ENCODE measurements at regions not wholly inside any gene's neighbourhood (a gene's known extent, or its start where the extent isn't known, plus 50 kb on each side); places are given as distances from the start of the nearest gene placed in this dataset.
"Not testable (repeated sequence)": the region's sequence is repeated elsewhere in the genome, so short reads cannot be mapped to it uniquely, and the experiment has no call there.

DNA sequence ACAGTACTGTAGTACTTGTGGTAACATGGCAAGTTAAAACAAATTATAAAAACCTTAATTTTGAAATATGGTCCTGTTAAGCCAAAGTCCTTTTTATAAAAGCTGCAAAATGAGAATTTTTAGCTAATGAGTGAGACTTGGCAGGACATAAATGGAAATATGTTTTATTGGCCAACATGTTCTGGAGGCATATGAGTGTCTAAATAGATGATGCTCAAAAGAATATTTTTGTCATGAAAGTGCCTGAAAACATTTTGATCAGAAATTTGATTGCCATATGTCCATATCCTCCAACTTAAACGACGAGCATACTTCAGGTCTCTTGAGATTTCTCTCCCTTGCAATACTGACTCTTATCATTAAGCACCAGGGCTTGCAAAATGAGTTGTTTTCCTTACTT, 972.6 kb downstream of the TMTC2 start:
- DNase-seq, result no peak

DNA sequence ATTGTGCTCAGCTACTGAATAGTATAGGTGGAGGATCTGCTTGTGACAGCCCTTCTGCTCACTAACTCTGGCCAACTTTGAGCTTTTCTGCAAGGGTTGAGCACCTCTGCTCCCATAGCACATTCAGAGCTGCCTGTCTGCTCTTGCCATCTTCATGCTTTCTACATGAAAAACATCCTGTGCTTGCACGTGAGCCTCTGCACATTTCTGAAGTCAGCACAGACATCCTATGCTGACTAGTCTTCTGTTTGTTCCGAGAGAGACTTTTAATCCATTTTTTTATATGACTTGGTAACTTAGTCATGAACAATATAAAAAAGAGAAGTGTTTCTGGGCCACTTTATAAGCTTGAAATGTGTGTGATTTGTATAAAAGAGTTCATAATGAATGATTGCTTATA, 969.3 kb downstream of the TMTC2 start:
- DNase-seq, result no peak

DNA sequence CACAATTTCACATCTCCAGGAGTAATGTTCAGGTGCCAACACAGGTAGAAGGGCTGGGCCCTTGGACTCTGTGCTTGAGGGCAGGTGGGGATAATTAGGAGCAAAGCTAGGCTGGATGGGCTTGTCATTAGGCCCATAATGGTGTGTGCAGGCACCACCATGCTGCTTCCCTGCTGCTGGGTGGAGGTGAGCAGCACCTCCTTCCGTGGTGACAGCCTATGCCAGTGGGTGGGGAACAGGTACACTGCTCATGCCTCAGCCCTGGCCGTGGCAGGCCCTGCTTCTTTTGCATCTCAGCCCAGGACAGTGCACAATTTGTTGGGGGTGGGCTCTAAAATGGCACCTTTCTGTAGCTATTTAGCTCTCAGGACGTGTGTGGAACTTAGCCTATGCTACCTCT, 955.5 kb downstream of the TMTC2 start:
- DNase-seq, result no peak

DNA sequence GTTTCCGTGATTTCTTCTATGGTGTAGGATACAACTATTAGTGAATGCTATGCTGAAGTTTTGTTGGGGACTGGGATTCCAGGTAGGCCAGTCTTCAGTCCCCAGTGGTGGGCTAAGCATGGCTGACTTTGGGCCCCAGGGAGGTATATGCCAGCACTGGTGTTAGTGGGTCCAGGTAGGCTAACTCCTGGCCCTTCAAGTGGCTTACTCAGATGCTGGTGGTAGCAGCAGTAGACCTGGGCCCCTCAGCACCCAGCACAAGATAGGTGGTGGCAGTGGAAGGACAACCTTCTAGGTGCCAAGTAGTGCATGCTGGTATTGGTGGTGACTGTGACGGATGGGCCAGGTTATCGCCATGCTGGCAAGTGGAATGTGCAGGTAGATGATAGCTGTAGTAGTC, 955.1 kb downstream of the TMTC2 start:
- DNase-seq, result no peak

DNA sequence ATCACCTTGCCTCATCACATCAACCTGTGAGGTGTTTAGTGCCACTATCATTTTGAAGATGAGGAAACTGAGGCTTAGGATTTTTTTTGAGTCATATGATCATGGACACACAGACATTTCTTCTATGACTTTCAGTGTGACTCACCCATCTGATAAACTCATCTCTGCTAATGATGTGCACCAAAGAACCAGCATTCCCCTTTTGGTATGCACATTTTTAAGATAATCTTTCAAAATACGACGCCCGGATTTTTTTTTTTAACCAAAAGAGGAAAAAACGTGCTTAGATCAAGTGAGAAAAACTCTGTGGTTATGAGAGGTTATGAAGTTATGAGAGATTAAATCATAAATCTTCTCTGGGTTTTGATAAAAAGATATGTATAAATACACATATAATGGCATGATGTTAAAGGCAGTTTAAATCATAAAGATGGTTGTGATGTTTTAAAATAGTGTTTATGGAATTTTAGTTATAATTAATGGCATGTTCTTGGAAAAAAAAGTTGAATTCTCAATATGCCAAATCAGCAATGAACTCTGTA, 948.1 kb downstream of the TMTC2 start:
- no peak for DNase-seq

DNA sequence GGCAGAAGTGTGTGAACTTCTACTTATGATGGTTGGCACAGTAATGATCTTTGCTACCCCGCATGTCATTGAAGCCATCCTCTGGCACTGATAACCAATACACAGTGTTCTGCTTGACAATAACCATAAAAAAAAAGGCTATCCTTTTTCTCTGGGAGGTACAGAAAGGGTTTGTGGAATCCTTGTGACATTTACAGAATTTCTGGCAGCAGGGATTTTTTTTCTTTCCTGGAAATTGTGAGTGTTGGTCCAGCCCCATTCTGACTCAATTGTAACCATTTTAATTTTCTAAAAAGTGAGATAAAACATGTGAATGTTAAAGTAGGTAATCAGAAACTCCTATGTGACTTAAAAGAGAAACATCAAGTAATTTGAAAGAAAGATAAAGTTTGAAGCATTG, 943.8 kb downstream of the TMTC2 start:
- no peak for DNase-seq

DNA sequence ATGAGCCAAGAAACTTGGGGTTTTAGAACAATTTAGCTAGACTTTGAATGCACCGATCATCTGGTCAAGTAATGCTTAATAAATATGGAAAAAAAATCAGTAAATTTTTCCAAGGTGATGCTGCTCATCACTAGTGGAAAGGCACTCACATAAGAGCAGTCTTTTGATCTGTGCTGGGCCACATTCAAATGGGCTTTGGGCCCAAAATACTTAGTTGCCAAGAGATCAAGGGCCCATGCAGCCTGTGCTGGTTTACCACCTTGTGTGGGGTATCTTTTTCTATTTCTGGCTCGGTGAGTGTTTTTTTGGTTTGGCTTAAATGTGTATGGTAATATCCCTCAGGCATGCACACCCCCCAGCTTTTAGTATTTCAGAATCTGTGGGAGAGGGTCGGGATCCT, 943.2 kb downstream of the TMTC2 start:
- DNase-seq, result no peak

DNA sequence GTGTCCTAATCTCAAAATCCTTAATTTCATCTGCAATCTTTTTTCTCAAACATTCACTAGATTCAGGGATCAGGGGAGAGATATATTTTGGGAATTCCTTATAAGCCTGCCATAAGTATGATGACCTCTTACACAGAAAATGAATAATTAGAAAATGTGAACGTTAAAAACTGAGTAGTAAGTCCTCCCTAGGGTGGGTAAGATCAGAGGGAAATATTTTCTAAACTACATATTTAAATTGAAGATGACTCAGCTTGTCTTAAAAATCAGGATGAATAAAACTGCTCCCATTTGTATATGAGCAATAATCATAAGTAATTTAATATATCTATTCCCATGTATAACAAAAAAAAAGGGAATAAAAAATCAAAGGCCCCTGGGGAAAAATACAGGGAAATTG, 935.5 kb downstream of the TMTC2 start:
- DNase-seq, result no peak

DNA sequence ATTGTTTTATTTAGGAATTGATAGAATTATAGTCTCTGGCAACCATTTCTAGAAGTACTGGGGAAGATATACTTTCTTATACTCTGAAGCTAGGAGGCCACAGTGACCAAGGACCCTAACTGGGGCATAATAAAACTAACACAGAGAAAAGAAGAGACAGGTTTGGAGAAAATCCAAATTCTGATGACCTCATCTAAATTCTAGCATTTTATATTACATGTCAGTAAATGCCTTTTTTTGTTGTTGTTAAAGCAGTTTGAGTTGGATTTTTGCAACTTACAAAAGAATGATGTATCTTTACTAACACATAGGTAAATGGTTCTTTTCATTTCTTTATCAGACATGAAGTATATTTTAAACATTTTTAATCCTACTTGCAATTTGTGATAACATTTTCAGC, 933.3 kb downstream of the TMTC2 start:
- DNase-seq, result no peak

DNA sequence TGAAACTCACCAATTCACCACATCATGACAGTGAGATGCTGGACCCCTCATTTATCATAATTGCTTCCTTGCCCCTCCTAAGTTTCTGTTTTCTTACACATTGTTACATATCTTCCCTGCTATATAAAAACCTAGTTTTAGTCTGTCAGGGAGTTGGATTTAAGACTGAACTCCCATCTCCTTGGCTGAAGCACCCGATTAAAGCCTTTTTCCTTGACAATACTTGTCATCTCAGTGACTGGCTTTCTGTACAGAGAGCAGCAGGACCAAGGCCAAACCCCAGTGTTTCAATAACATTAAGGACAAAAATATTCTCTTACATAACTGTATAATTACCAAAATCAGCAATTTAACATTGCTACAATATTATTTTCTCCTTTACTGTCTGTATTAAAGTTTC, 928.4 kb downstream of the TMTC2 start:
- DNase-seq, result no peak

DNA sequence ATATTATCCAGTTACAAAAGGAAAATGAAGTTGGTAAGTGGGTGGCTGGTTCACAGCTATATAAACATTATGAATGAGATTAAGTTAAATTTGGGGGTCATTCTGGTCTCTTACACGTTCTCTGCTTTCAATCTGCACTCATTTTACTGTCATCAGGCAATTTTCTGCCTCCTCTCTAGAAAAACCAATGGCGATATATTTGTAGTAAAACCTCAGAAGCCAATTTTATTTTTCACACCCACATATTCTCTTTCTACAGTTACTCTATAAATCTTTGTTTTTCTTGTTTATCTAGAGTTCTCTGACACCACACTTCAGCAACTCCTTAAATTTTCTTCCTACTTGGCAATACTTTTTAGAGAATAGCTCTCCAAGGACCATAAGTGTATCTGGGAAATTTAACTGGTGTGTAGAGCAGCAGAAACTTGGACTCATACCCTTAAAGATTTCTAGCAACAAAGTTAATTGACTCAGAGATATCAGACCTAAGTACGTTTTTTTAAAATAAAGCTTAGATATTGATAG, 926.9 kb downstream of the TMTC2 start:
- no peak for DNase-seq

DNA sequence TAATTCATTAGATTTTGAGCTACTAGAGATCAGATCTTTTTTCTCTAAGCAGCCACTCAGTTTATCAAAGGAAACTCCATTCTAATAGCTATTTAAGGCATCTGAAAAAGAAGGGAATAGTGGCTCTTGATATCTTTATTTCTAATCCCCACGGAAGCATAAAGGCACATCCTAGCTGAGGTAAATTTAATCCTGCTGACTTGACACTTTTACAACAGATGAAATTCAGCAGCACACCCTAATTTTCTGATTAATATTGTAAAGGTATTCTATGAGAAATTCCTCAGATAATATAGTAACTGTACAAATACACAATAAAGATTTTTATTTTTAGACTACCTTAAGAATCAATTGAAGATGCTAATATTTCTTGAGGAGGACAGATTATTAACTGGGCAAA, 916.4 kb downstream of the TMTC2 start:
- DNase-seq, result no peak

DNA sequence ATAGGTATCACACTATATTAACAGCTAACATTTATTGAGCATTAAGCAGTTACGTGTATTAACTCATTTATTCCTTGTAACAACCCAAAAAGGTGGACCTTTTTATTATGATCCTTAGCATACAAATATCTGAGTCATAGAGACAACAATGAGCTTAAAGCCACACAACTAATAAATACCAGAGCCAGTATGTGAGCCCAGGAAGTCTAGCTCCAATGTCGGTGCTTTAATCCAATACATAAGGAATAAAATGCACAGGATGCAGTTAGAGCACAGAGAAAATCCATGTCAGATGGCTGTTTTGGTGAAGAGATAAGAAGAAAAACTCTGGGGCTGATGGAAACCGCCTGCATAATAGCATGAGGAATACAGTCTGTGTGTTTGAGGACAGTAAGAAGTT, 888.6 kb downstream of the TMTC2 start:
- DNase-seq, result no peak

DNA sequence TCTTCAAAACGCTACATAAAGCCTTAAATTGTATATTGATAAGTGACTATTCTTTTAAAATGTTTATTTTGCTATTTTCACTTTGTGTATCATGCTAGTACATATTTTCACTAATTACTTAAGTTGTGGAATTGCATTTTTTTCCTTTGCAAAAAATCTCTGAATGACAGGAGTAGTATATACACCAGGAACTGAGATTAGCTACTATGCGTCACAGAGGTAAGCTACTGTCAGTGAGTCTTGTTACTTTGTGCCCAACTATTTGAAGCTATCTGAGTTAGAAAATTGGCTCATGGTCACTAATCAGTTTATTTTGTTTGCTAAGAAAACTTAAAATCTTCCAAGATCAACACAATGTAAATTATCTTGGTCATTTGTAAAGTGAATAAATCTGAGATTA, 887.4 kb downstream of the TMTC2 start:
- no peak for DNase-seq

DNA sequence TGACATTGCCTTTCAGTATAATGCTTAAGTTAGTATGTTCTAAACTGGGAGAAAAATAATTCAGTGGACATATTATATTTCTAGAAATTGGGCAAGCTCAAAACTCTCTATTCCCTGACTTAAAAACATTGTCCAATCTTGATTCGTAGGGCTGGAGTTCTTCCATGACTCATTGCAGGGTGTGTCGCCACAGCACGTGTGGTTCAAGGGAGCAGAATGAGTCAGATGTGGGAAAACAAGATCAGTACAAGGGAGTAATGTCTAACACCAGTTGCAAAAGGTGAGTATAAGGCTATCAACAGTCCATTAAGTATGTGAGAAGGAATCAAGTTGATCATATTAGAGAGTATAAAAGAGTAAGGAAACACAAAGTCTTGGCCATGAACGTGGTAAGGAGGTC, 887.0 kb downstream of the TMTC2 start:
- DNase-seq, result no peak

DNA sequence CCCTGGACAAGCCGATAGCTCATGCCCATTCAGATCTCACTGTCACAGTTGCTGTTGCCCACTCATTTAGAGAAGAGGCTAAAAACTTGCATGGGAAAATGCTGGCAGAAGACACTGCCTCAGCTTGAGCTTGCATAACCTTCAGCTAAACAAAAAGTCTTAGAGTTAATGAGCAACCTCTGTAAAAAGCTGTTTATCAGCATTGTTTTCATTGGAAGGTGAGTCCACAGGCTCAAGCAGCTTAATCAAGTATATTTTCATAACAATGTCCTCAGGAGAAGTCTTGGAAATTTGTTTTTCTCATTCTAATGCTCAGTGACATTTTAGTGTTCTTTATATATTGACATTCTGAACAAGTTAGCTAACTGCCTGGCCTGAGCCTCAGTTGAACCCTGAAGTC, 872.9 kb downstream of the TMTC2 start:
- no peak for DNase-seq

DNA sequence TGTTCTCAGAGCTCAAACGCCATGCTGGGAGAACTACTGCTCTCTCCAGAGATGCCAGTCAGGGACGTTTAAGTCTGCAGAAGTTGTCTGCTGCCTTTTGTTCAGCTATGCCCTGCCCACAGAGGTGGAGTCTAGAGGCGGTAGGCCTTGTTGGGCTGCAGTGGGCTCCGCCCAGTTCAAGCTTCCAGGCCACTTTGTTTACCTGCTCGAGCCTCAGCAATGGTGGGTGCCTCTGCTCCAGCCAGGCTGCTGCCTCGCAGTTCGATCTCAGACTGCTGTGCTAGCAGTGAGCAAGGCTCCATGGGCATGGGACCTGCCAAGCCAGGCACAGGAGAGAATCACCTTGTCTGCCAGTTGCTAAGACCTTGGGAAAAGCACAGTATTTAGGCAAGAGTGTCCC, 869.3 kb downstream of the TMTC2 start:
- not testable (repeated sequence) for DNase-seq

DNA sequence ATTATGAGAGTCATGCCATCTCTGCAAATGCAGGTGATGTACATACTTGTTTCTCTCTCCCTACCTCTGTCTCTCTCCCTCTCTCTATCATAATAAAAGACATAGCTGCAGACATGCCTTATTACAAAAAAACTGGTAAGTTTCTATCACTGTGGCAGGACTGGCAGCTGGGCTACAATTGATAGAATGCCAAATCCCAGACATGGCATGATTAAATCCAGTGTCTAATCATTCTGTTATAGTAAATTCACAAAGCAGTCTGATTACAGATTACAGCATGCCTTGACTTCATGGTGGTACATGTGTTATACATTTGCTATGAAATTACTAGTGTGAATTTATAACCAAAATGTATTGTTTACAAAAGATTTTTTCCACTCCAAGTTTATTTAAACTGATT, 854.7 kb downstream of the TMTC2 start:
- DNase-seq, result no peak

DNA sequence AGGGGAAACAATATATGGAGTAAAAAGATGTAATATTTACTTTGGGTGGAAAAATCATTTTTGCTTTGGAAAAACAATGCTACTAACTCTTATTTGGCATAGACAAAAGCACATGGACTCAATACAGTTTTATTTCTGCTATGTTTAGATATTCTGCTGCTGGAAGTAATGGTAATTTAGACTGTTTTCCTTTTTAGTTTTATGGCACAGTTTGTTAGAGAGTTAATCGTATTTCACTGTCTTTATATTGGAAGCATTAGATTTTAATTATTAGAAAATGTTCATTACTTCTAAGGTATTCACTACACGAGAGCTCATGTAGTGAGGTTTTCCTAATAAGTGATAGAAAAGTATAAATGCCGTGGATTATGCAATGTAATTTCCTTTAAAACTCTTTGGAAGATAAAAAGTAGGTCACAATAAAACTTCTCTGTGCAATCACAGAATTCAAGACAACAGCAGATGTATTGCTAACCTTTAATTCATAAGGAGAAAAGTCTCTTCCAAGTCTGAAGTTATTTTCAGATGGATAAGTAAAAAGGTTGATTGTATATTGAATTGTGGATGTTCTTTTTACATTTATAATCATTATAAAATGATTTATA, 851.8 kb downstream of the TMTC2 start:
- DNase-seq, result no peak

DNA sequence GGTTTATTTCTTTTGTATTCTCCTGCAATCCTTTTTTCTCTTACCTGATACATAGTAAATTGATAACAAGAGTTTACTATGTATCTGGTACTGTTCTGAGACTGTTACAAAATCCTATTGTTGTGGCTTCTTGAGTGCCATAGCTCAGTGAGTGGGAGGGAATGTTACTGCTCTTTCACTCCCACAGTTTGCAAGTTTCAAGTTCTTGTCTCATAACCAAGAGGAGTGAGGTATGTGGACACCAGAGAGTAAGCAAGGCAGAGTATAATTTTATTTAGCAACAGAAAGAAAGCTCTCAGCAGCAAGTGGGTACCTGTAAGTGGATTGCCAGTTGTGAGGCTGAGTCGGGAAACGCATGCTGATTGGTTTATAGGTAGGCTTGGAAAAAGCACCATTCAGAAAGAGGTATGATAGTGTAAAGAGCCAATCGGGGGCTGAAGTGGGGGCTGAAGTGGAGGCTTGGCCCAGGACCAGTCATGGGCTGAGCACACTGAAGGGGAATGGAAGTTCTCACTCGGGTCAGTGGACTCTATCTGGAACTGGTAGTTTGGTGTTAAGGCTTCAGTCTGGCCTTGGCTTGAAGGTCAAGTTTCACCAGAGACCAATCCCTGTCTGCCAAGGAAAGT, 850.8 kb downstream of the TMTC2 start:
- no peak for DNase-seq

DNA sequence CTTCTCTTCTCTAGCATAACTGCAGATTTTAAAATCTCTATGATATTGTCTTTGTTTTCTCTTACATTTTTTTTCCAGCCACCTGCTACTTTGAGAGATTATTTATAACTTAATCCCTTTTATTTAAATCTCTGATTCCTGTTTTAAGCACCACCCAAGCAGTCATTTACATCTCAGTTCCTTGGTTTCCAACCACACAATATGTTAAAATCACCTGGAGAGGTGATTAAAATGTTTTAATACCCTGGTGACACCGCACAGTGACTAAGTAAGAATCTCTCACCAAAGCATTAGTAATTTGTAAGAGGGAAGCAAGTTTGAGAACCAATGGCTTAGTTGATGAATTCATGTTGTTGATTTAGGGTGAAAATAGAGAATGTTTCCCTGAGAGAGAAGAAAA, 849.8 kb downstream of the TMTC2 start:
- DNase-seq, result no peak

DNA sequence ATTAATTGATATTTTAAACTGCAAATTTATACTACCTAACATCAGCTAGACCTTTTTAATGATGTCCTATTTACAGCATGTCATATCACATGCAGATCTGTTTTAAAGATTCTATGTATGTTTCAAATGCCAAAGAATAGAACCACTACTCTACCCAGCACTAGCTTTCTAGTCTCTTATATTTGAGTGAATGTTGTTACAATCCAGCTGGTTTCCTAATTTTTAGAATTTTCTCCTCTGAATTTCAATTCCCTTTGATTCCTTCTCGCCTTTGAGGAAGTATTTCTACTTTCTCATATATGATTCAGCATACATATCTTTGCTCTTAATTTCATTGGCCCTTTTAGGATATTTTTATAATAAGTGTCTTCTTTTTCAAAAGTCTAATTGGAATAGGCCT, 841.9 kb downstream of the TMTC2 start:
- no peak for DNase-seq

DNA sequence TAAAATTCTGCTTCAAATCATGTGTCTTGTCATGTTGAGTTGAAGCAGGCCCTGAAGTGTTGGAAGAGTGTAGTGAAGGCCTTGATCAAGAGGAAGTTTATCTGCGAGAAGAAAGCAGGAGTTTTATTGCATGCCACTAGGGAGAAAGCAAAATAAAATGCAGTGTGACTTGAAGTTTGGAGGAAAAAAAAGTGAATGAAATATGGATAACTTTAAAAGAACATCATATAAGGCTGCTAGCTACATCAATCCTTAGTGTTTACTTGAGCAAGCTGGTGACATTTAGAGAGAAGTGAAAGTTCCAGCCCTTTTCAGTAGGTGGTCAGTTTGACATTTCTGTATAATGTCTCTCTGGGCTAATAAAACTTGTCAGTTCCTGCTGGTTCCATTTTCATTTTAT, 841.1 kb downstream of the TMTC2 start:
- no peak for DNase-seq

DNA sequence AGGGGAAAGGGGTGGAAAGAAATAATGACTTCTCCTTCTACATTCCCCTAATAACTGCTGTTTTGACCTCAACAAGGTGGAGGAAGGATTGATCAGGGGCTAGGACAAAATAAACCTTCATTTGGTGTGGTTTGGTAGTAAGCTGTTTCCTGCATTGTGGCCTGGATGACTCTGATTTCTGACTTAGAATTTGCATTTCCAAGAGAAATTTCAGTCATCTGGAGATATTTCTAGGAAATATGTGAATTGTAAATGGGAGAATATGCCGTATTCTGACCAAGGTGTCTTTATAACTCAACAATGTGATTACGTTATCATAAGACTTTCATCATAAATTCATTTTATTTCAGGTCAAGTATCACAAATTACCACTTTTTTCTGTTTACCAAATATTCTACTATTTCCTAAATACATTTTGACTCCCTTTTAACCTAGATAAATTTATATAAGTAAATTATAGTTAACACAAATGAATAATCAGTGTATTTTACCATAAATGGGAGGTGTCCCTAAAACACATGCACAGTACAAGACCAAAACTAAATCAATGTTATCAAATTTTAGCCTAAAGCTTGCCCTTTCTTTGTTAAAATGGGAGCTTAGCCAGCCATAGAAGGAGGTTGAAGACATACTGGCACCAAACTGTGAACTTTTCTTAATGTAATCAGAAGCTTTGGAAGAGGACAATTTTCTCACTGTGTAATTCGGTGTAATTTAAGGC, 828.8 kb downstream of the TMTC2 start:
- DNase-seq, result no peak

All from CD4-positive, alpha-beta T cell treated with Interleukin-17A for 1 hour (primary cell).